Sciatic nerve (tissue), 2 donors: ENCODE measurements at regions not wholly inside any gene's neighbourhood (a gene's known extent, or its start where the extent isn't known, plus 50 kb on each side); places are given as distances from the start of the nearest gene placed in this dataset.

Source experiments
- ATAC-seq: fragments of 200-7000 bp; cut with Tn5 transposase; one replicate; pipeline ENCODE4 v1.9.1; 2020; ENCODE audit warnings: mild to moderate bottlenecking, moderate library complexity
- DNase-seq: peaks from one replicate; pipeline ENCODE4 v3.0.0-alpha.2; 2020; ENCODE audit warnings: low spot score
- intact Hi-C: fragments of 100-400 bp; cut with DNase I; formaldehyde crosslinking; loops from one replicate; pipeline ENCODE4 v1.14.2; 2022
- donor health status: DM: no; HTN: no; CAD: no.
- donor health status: DM: no; HTN: no; CAD: no.

- DNase-seq (no peak), ATAC-seq (no peak)
- intact Hi-C loops = no loop called here
Observed at GRCh38 chr6:167049275-167049674, 50.1 kb downstream of the CEP43 start.

- intact Hi-C loops = no loop called here
- no peak for ATAC-seq
- no peak for DNase-seq
Observed at GRCh38 chr6:167050903-167051302, 51.7 kb downstream of the CEP43 start.

- ATAC-seq (no peak), DNase-seq (no peak)
- intact Hi-C loops = no loop called here
Observed at GRCh38 chr6:167053895-167054530, 54.8 kb downstream of the CEP43 start.

GRCh38 chr6:167054987-167055386 lies 55.8 kb downstream of the CEP43 start:
- ATAC-seq (no peak), DNase-seq (no peak)
- intact Hi-C loops = no loop called here

GRCh38 chr6:167056370-167056769 lies 57.2 kb downstream of the CEP43 start:
- no peak for DNase-seq
- intact Hi-C loops = no loop called here
- ATAC-seq = peak; percentile 62

GRCh38 chr6:167058261-167058660 lies 59.1 kb downstream of the CEP43 start:
- intact Hi-C loops = no loop called here
- ATAC-seq (no peak), DNase-seq (no peak)
